ENCODE measurements at regions not wholly inside any gene's neighbourhood (a gene's known extent, or its start where the extent isn't known, plus 50 kb on each side); places are given as distances from the start of the nearest gene placed in this dataset.

DNA sequence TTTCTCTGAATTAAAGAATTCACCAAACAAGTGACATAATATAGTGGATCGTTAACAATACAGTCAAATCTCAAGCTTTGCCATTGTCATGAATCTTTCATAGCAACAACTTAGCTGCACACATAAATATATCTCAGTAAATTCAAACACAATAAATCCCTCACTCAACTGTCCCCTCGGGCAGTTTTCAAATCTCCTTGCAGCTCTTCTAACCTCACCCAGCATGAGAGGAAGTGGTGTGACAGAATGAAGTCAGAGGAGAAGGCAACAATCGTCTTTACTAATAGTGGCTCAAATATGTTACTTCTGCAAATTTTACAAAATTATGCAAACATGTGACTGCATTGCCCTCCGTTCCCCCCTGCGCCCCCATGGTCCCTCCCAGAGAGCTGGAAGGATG, 148.2 kb downstream of the RAP2A start:
- Mint-ChIP-seq H3K4me3 (no peak overlapping the region), H3K27ac (no peak overlapping the region), H3K36me3 (no peaks in the 10 kb centered on the region), H3K27me3 (no peaks in the 10 kb centered on the region), H3K9me3 (peaks cover 6% of the 10 kb centered on the region), H3K4me1 (ENCODE audit: unreplicated experiment) (peaks cover 21% of the 10 kb centered on the region)
- TF ChIP-seq, protein P1, sequence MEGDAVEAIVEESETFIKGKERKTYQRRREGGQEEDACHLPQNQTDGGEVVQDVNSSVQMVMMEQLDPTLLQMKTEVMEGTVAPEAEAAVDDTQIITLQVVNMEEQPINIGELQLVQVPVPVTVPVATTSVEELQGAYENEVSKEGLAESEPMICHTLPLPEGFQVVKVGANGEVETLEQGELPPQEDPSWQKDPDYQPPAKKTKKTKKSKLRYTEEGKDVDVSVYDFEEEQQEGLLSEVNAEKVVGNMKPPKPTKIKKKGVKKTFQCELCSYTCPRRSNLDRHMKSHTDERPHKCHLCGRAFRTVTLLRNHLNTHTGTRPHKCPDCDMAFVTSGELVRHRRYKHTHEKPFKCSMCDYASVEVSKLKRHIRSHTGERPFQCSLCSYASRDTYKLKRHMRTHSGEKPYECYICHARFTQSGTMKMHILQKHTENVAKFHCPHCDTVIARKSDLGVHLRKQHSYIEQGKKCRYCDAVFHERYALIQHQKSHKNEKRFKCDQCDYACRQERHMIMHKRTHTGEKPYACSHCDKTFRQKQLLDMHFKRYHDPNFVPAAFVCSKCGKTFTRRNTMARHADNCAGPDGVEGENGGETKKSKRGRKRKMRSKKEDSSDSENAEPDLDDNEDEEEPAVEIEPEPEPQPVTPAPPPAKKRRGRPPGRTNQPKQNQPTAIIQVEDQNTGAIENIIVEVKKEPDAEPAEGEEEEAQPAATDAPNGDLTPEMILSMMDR (conservative IDR thresholded peaks at IDR 0.05): no peak
- no peak for DNase-seq (ENCODE audit: extremely low spot score, unreplicated experiment)

DNA sequence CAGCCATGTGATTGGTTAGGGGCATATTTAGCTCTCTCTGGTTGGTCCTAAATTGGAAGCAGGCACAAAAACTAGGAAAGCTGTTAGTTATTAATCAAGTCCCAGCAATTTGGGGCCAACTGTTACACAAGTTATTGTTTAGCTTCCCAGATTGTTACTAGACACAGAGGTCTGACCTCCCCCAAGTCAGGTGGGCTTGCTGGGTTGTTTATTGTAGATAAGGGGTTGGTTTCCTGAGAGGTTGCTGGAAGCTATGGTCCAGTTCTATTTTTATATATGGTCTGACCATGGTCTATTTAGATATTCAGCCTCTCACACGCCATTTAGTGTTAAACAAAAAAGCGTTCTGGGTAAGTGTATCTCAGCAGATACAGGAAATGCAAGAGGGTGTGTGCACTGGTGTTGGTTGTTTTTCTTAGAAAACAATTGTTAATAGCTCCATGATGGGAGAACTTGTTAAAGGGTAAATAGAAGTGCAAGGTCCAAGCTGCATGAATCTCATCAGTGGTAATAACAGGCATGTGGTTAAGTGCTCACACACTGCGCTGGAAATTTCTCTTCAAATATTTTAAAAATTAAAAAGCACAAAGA, 150.0 kb downstream of the RAP2A start:
- Mint-ChIP-seq H3K4me3 (no peak overlapping the region), H3K9me3 (no peaks in the 10 kb centered on the region), H3K27me3 (no peaks in the 10 kb centered on the region), H3K36me3 (no peaks in the 10 kb centered on the region), H3K27ac (no peak overlapping the region), H3K4me1 (ENCODE audit: unreplicated experiment) (peaks cover 15% of the 10 kb centered on the region)
- TF ChIP-seq, protein P1 (conservative IDR thresholded peaks at IDR 0.05): no peak
- DNase-seq (ENCODE audit: extremely low spot score, unreplicated experiment): no peak

DNA sequence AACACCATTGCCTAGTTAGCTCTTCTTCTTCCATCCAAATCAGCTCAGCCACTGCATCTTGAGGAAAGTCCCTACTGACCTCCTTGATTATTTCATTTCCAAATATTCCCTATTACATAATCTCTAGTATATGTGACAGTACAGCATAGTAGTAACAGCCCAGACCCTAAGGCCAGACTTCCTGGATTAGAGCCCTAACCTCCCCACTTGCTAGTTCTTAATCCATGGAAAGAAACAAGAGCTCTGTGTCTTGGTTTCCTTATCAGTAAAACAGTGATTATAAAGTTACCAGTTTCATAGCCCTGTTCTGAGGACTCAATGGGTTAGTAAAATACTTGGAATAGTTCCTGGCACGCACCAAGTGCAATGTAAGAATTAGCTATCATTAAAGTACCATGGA, 153.0 kb downstream of the RAP2A start:
- H3K4me3 Mint-ChIP-seq: no peak overlapping the region
- no peak overlapping the region for H3K27ac Mint-ChIP-seq
- TF ChIP-seq, protein P1 (conservative IDR thresholded peaks at IDR 0.05): no peak

DNA sequence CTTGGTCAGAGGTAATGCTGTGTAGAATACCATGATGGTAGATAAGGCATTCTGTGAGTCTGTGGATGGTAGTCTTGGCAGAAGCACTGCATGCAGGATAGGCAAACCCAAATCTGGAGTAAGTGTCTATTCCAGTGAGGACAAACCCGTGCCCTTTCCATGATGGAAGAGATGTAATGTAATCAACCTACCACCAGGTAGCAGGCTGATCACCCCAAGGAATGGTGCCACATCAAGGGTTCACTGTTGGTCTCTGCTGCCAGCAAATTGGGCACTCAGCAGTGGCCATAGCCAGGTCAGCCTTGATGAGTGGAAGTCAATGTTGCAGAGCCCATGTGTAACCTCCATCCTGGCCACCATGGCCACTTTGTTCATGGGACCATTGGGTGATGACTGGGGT, 155.0 kb downstream of the RAP2A start:
- no peaks in the 10 kb centered on the region for H3K36me3 Mint-ChIP-seq
- no peak overlapping the region for H3K4me3 Mint-ChIP-seq
- no peak for DNase-seq (ENCODE audit: extremely low spot score, unreplicated experiment)
- peaks cover 5% of the 10 kb centered on the region for H3K4me1 Mint-ChIP-seq (ENCODE audit: unreplicated experiment)
- H3K27ac Mint-ChIP-seq: no peak overlapping the region
- peaks cover 5% of the 10 kb centered on the region for H3K9me3 Mint-ChIP-seq
- H3K27me3 Mint-ChIP-seq: no peaks in the 10 kb centered on the region
- TF ChIP-seq, protein P1 (conservative IDR thresholded peaks at IDR 0.05): no peak

More for the DNA sequence above, 153.0 kb downstream of the RAP2A start:
- no peaks in the 10 kb centered on the region for H3K36me3 Mint-ChIP-seq
- peaks cover 5% of the 10 kb centered on the region for H3K9me3 Mint-ChIP-seq
- H3K4me1 Mint-ChIP-seq (ENCODE audit: unreplicated experiment): peaks cover 15% of the 10 kb centered on the region
- DNase-seq (ENCODE audit: extremely low spot score, unreplicated experiment): no peak
- H3K27me3 Mint-ChIP-seq: no peaks in the 10 kb centered on the region

DNA sequence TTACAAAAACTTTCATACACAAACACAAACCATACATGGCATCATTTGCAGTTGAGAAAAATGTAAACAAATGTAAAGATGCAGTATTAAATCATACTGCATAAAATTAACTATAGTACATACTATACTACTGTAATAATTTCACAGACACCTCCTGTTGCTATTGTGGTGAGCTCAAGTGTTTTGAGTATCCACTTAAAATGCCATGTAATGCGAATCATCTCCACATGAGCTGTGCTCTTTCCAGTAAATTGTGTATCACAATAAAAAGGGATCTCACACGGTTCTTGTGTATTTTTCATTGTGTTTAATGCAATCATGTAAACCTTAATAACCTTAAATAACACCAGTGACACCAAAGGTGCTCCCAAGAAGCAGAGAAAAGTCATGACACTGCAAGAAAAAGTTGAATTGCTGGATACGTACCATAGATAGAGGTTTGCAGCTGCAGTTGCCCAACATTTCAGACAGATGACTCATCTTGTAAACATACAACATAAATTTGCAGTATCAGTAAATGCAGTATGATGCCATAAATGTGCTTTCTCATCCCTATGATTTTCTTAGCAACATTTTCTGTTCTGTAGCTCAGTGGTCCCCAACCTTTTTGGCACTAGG, 166.6 kb downstream of the RAP2A start:
- no peak overlapping the region for H3K27ac Mint-ChIP-seq
- H3K4me3 Mint-ChIP-seq: no peak overlapping the region
- no peaks in the 10 kb centered on the region for H3K4me1 Mint-ChIP-seq (ENCODE audit: unreplicated experiment)
- H3K27me3 Mint-ChIP-seq: no peaks in the 10 kb centered on the region
- no peaks in the 10 kb centered on the region for H3K36me3 Mint-ChIP-seq
- TF ChIP-seq, protein P1 (conservative IDR thresholded peaks at IDR 0.05): no peak
- no peak for DNase-seq (ENCODE audit: extremely low spot score, unreplicated experiment)
- peaks cover 5% of the 10 kb centered on the region for H3K9me3 Mint-ChIP-seq

Measured in type B pancreatic cell (in vitro differentiated cells).